HepG2 (cell line): ENCODE measurements at regions not wholly inside any gene's neighbourhood (a gene's known extent, or its start where the extent isn't known, plus 50 kb on each side); places are given as distances from the start of the nearest gene placed in this dataset.

Experiments used
- GFI1 ChIP-seq: sonication (generic); formaldehyde crosslinking; IDR thresholded peaks from 2 replicates; pipeline ENCODE4 v1.5.0; 2020; ENCODE audit warnings: missing genetic modification reagents, mild to moderate bottlenecking, borderline replicate concordance
- HNF4A ChIP-seq: sonication (generic); formaldehyde crosslinking; IDR thresholded peaks from 2 replicates; pipeline ENCODE4 v1.4.0; 2020; ENCODE audit warnings: missing genetic modification reagents
- SPEN ChIP-seq: sonication (generic); formaldehyde crosslinking; IDR thresholded peaks from 2 replicates; pipeline ENCODE4 v1.5.1; 2020; ENCODE audit warnings: low read depth, mild to moderate bottlenecking, missing genetic modification reagents
- UBTF ChIP-seq: sonication (generic); formaldehyde crosslinking; IDR thresholded peaks from 2 replicates; pipeline ENCODE4 v1.4.0; 2020; ENCODE audit warnings: mild to moderate bottlenecking, missing genetic modification reagents
- USF2 ChIP-seq, 2 experiments: sonication (generic) in 1 of 2; formaldehyde crosslinking in 1 of 2; IDR thresholded peaks; 2 replicates each; pipeline versions ENCODE4 v1.5.1 to v1.6.1; 2011 to 2020; ENCODE audit warnings: borderline replicate concordance in 1 of 2, low read depth in 1 of 2, low read length in 1 of 2, mild to moderate bottlenecking in 1 of 2, missing genetic modification reagents in 1 of 2, moderate library complexity in 1 of 2
- ZBTB40 ChIP-seq, 2 experiments: fragments of 450-650 bp in 1 of 2; sonication (generic) in 1 of 2; formaldehyde crosslinking in 1 of 2; IDR thresholded peaks; 2 replicates each; pipeline versions ENCODE4 v1.6.1 to v1.8.0; 2016 to 2022; ENCODE audit warnings: antibody characterized with exemption in 1 of 2, mild to moderate bottlenecking in 1 of 2, missing genetic modification reagents in 1 of 2
- ZFP36L1 ChIP-seq: sonication (generic); formaldehyde crosslinking; IDR thresholded peaks from 2 replicates; pipeline ENCODE4 v1.8.0; 2022; ENCODE audit warnings: mild to moderate bottlenecking, missing genetic modification reagents, moderate library complexity
- ZNF18 ChIP-seq: sonication (generic); formaldehyde crosslinking; IDR thresholded peaks from 2 replicates; pipeline ENCODE4 v1.8.0; 2022; ENCODE audit warnings: mild to moderate bottlenecking, missing genetic modification reagents; ENCODE audit not compliant: insufficient replicate concordance
- ZNF30 ChIP-seq: sonication (generic); formaldehyde crosslinking; IDR thresholded peaks from 2 replicates; pipeline ENCODE4 v1.5.0; 2020; ENCODE audit warnings: mild to moderate bottlenecking, missing genetic modification reagents
- ZNF780A ChIP-seq: sonication (generic); formaldehyde crosslinking; IDR thresholded peaks from 2 replicates; pipeline ENCODE4 v1.8.0; 2022; ENCODE audit warnings: mild to moderate bottlenecking, missing genetic modification reagents, moderate library complexity
- ZNF839 ChIP-seq: sonication (generic); formaldehyde crosslinking; IDR thresholded peaks from 2 replicates; pipeline ENCODE4 v1.4.0; 2020; ENCODE audit warnings: missing genetic modification reagents, mild to moderate bottlenecking, borderline replicate concordance

GRCh38 chr16:79723583-79724168, 123.1 kb upstream of the MAF start (continued):
- TF ChIP-seq ZBTB40 (IDR thresholded peaks at IDR 0.05) = no peak
- TF ChIP-seq ZBTB40 (CRISPR knock-in tag; IDR thresholded peaks at IDR 0.05) = 0 out of 2 replicates have a peak, but pooled peaks have one; percentile 26
- 0 out of 2 replicates have a peak, but pooled peaks have one; percentile 22 for TF ChIP-seq UBTF
- TF ChIP-seq GFI1 (CRISPR knock-in tag) = no peak
- TF ChIP-seq HNF4A (CRISPR knock-in tag) = peak; percentile 30; the same call in 1 of the 2 replicates
- TF ChIP-seq ZNF30 (CRISPR knock-in tag) = no peak
- TF ChIP-seq ZNF839 = no peak
- TF ChIP-seq USF2 (IDR thresholded peaks at IDR 0.05; ENCODE audit: low read depth, low read length) = no peak
- peak; percentile 21; the same call in 1 of the 2 replicates for TF ChIP-seq USF2 (CRISPR knock-in tag; IDR thresholded peaks at IDR 0.05; ENCODE audit: borderline replicate concordance)
- TF ChIP-seq ZNF18 (CRISPR knock-in tag) = peak; percentile 30
- TF ChIP-seq SPEN (CRISPR knock-in tag) = 0 out of 2 replicates have a peak, but pooled peaks have one; percentile 27
- TF ChIP-seq ZNF780A (CRISPR knock-in tag) = no peak
- no peak for TF ChIP-seq ZFP36L1
